CD4-positive, alpha-beta T cell treated with Interleukin-12 subunit alpha and Interleukin-12 subunit beta, for 1 hour (primary cell): ENCODE measurements at regions not wholly inside any gene's neighbourhood (a gene's known extent, or its start where the extent isn't known, plus 50 kb on each side); places are given as distances from the start of the nearest gene placed in this dataset.
"Not testable (repeated sequence)": the region's sequence is repeated elsewhere in the genome, so short reads cannot be mapped to it uniquely, and the experiment has no call there.

Experiments
- DNase-seq: peaks from one replicate; pipeline ENCODE4 v3.0.0-alpha.2; 2020

GRCh38 chr15:66637044-66637443 lies 65.0 kb upstream of the SMAD6 start:
- DNase-seq, result not testable (repeated sequence)

GRCh38 chr15:66638377-66638776 lies 63.7 kb upstream of the SMAD6 start:
- peak; percentile 5 for DNase-seq

DNA sequence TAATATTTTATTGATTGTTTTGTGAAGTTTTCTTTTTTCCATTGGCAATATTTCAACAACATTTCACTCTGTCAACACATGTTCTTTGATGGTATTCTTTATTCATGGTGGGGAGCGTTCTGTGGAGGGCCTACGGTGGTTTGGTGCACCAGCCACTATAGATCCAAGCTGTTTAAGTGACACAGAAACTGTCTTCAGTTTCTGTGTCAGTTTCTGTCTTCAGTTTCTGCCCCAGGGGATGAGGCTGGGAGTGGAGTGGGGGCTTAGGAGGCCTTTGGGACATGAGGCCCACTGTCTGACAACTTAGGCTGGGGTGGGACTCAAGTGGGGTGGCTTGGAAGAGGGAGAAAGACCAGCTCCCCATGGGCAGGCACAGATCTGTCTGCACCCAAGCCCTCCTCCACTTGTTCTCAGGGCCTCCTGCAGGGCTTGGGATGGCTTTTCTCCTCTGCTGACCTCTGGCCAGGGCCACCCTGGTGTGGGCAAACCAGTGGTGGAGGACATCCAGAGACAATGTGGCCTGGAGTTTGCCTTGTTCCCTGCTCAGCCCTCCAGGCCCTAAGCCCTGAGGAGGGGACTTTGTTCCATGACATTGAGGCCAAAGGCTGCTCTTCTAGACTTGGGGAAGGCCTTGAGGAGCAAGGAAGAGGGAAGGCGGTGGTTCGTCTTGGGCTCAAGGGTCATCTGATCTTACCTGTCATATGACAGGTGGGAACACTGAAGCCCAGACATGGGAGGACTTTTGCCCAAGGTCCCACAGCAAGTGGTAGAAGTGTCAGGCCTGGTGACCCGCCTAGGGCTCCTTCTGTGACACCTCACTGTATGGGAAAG lies 60.3 kb upstream of the SMAD6 start:
- no peak for DNase-seq

DNA sequence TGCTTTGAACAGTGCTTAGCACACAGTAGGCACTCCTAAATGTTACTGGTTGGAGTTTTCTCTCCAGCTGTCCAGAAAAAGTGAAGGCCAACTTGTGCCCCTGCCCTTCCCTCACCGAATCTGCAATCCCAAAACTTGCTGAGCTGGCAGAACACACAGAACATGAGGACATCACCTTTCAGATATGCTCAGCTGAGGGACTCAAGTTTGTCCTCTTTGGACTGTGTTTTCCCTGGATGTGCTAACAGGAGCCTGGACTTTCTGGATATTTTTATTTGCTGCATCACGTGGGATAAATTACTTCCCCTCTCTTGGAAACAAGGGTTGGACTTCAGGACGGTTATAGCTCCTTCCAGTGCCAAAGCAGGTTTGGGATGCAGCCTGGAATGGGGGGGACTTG lies 59.5 kb upstream of the SMAD6 start:
- DNase-seq, result no peak

- no peak for DNase-seq
These were observed 59.0 kb upstream of the SMAD6 start for GRCh38 chr15:66643033-66643432.

DNA sequence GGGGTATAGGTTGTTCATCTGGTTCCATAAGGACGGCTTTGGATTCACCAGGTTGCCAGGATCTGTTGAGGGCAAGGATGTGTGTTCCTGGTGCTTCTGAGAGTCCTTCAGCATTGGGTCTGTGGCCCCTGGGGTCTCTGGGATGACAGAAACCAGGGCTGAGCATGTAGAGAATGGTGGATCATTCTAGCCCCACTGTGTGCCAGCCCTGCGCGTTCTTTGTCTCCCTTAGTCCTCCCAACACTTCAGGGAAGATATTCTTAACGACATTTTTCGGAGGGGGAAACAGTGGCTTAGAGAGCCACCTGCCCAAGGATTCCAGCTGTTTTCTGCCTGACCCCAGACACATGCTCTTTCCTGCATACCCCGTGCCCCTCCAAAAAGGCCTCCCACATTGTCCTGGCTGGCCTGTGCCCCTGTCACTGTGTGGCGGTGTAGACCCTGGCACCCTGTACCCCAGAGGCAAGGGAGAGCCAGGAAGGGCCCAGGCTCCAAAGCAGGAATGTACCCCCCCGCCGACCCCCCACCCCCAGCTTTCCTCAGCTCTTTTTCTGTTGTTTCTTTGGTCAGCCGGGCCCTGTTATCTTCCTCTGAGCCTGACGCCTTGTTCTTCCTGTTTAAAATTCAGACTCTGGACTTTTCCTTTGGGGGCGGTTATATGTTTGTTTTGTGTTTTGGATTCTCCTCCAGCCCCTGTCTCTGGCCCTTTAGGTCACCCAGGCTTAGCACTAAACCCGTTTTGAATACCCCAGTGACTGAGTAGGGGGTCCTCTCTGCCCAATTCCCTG lies 57.8 kb upstream of the SMAD6 start:
- no peak for DNase-seq

DNA sequence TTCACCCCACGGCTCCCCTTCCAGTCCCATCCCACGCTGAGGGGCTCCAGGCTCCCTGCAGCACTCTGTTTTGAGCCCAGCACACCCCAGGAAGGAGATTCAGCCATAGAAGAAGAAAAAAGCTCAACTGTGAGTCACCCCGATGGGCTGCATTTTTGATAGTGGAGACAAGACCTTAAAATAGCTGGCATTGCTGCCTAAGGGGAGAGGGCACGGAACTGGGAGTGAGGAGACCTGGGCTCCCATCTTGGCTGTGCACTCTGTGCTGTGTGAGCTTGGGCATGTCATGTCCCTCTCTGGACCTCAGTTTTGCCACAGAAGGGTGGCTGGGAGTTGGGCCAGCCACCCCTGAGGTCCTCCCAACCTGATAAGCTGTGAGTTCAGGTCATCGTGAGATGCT lies 57.2 kb upstream of the SMAD6 start:
- no peak for DNase-seq

GRCh38 chr15:66646308-66646707 lies 55.7 kb upstream of the SMAD6 start:
- DNase-seq, result no peak

DNA sequence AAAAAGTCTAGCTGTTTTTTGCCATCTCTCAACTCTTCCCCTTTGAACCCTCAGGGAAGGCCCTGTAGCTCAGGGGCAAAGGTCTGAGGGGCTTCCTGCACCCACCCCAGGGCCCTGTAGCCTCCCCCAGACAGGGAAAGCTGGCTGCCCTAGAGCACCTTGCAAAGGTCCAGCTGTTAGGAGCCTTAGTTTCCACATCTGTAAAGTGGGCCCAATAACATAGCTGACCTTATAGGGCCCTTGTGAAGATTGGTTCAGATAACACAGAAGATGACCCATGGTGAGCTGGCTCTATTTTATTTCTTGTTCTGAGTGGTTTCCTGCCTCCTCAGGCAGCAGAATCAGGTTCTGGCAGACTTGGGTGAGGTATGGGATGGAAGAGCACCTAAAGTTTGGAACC lies 55.2 kb upstream of the SMAD6 start:
- DNase-seq, result no peak

DNA sequence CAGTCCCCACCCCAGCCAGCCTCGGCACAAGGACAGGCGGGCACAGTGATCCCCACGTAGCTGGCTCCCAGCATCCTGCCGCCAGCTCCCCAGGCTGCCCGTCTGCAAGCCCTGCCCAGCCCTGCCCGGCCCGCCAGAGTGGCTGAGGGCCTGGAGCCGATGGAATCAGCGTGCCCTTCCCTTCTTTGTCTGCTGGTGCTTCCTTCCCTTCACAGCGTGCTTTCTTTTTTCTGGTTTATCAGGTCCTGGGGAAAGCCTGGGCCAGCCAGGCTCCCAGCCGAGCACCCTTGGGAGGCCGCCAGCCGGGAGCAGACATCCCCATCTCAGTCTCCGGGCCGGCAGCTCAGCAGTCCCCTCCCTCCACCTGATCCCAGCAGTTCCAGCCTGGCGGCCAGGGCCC lies 54.7 kb upstream of the SMAD6 start:
- no peak for DNase-seq

DNA sequence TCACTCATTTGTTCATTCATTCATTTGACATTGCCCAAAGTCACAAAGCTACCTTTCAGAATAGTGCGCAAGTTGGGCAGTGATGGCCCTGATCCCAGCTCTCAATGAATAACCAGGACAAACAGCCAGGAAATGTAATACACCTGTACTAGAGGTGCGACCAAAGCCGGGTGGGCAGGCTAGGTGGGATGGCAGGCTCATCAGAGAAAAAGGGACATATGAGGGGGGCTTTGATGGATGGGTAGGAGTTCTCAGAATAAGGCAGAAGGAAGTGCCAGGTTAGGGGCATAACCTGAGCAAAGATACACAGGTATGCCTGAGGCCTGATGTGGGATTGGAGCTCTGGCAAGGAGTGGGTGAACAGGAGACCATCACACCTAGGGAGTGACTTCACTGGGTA lies 53.4 kb upstream of the SMAD6 start:
- no peak for DNase-seq

DNA sequence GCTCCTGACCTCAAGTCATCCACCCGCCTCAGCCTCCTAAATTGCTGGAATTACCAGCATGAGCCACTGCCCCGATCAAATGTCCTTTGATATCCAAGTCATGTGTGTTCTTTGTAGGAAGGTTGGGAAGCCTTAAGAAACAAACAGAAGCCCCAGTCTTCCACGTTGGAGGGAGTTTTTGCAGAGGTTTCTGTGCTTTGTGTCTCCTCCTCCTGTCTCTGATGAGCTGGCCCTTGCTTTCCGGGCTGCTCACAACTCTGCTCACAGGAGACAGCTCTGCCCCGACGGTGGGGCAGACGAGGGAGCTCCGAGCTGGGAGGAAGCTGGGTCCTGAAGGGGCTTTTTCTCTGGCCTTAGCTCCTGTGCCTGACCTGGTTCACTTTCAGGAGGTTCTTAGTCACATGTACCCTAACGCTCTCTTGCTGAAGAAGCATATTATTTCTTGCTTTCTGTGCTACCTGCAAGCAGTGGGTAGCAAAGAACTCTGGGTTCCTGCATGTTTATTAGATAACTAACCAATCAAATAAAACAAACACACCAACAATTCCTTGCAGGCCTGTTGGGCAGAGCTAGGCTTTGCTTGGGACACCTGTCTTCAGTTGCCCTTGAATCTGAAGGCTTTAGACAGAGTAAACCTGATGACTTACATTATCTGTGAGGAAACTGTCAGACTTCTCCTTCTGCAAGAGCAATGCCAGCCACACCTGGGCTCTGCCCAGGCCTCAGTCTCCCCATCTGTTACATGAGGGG lies 52.6 kb upstream of the SMAD6 start:
- no peak for DNase-seq

GRCh38 chr15:66650433-66650832 lies 51.6 kb upstream of the SMAD6 start:
- DNase-seq, result no peak

GRCh38 chr15:66651198-66651597 lies 50.8 kb upstream of the SMAD6 start:
- no peak for DNase-seq

- DNase-seq, result no peak
These were observed 50.0 kb upstream of the SMAD6 start for GRCh38 chr15:66651913-66652642.
